ENCODE measurements at regions not wholly inside any gene's neighbourhood (a gene's known extent, or its start where the extent isn't known, plus 50 kb on each side); places are given as distances from the start of the nearest gene placed in this dataset.

DNA sequence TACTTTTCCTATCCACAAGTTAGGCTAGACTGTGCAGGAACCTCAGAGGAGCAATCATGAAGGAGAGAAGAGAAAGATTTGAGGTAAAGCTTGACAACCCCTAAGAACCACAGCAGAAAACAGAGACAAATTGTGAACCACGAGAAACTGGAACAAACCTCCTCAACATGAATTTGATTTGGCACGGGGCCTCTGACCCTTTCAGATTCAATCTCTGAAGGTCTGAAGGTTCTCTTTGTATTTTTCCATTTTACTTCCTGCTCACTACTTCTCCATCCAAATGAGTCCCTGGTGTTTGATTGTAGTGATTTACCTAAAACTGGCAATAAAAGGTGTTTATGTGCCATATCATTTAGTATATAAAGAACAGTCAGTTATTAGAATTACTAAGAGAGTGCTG is 126.1 kb upstream of the STXBP5 start:
- no peak for DNase-seq (ENCODE audit: low read depth)

DNA sequence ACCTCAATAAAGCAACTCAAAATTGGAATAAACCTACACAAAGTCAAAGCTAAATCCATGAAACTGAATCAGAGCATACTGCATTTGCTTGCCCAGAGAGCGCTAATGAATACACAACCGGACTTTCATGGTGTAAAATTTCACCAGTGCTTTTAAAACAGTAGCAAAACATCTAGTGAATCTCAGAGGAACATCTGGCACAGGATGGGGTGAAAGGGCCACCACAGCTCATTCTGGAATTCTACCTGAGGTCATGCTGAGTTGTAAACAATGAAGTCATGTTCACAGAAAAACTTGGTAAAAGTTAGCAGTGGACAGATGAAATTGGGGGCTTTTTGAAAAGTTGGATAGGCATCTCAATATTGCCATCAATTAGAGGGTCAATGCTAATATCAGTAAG is 125.6 kb upstream of the STXBP5 start:
- no peak for DNase-seq (ENCODE audit: low read depth)

DNA sequence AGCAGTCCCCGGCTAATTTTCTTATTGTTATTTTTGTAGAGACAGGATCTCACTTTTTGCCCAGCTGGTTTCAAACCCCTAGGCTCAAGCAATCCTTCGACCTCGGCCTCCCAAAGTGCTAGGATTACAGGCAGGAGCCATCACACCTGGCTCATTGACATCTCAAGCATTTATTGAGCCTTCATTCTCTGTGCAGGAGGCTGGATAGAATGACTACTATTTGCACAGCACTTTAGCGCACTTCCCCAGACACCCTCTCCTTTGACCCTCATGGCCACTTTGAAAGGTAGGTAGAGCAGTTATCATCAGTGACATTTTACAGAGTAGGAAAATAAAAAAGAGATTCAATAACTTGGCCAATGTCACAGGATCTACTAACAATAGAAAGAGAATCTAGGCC is 124.0 kb upstream of the STXBP5 start:
- no peak for DNase-seq (ENCODE audit: low read depth)

DNA sequence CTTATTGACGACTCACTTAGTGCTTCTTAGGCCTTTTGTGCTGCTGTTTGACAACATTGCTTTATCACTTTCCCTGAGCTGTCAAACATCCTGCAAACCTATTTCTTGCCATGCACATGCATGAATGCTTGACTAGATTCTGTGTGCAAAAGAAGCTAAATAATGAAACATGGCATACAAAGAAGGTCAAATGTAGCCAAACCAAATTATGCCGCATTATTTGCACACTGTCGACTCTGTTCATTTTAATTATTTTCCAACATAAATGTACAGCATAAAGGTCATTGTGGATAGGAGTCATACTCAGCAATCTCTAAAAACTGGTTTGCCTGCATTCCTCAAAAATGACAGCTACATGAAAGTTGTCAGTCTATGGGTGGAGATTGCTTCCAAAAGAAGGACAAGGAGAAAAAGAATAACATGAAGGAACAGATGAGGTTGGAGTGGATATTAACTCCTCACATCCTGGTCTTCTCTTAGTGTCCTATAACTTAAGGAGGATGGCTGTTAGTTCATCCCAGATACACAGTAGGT is 123.1 kb upstream of the STXBP5 start:
- no peak for DNase-seq (ENCODE audit: low read depth)

DNA sequence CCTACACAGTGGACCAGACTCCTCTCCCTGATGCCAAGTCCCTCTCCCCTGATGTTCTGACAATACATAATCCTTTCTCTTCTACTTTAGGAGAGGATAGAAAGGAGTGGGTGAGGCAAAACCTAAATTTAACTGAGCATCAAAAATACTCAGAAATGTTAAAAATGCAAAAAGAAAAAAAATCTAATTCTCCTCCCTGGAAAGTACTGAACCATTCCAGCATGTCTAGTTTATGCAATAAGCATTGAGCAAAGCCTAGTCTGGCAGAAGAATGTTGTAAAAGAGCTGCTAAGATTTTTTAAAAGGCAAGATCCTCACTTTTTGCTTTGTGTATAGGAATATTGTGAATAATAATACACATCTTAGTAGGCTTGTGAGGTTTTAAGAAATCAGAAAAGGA is 116.6 kb upstream of the STXBP5 start:
- no peak for DNase-seq (ENCODE audit: low read depth)

DNA sequence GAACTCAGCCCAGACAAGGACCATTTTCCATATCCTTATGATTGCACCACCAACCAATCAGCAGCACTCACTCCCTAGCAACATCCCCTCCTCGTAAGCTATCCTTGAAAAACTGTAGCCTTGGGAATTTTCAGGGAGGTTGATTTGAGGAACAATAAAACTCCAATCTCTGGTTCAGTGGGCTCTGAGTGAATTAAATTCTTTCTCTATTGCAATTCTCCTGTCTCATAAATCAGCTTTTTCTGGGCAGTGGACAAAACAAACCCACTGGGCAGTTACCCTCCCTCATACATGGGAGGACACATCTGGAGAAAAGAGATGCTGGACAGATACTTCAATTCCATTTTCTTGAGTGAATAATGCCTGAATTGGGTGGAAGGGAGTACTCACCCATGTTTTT is 115.4 kb upstream of the STXBP5 start:
- DNase-seq (ENCODE audit: low read depth): no peak

DNA sequence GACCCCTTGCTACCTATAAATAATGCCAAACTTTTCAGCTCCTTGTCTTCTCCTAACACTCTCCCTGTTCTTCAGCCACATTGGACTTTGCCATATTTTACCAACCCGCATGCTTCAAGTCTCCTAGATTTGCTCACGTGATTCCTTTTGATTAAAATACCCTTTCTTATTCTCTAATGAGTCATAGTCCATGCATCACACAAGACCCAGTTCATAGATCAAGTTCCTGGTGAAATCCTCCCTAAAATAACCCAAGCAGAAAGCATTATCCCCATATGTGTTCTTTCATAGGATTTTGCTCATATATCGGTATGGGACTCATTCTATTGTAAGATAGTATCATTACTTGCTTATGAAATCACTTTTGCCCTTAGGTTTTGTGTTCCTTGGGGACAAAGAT is 108.9 kb upstream of the STXBP5 start:
- DNase-seq (ENCODE audit: low read depth): no peak

DNA sequence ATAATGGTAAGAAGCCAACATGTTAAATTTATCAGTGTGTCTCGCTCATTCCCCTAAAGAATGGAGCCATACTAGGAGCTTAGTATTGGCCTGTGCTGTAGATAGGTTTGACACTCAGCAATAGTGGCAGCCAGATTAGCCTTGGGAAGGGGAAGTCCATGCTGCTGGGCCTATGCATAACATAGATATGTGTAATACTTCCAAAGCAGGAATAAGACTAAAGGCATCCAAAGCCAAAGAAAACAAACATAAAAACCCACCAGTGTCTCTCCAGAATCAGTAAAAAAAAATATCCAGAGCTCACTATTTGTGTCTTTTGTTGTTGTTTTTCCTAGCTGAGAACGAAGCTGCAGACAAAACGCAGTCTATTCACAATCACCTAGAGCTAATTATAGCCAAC is 104.2 kb upstream of the STXBP5 start:
- DNase-seq (ENCODE audit: low read depth): peak; percentile 19

DNA sequence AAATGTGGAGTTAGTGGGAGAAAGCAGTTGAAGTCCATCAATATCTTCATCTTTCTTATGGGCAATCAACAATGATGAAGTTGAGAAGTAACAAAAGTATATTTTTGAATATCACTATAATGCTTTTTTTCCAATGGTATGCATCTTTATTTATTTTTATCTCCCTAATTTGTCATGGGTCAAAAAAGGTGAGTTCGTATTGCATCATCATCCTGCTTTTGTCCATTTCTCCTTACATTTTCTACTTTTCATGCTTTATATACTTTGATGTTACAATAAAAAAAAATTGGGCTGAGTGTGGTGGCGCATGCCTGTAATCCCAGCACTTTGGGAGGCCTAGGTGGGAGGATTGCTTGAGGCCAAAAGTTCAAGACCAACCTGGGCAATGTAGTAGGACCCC is 101.2 kb upstream of the STXBP5 start:
- DNase-seq (ENCODE audit: low read depth): no peak

DNA sequence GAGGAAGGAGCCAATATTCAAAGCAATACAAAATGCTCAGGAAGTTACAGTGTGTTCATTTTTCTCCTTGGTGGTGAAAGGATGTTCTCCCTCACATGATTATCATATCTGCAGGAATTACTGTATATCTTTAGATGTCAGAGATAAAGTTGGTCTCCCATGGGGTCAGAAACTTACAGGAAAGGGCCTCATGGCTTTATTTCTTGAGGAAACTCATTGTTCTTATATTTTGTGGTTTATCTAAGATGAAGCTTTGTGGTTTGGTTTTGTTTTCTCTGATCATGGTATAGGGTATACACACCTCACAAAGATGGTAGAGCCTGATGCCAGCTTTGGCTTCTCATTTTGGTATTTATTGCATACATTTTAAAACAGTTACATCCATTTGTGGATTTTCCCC is 100.5 kb upstream of the STXBP5 start:
- no peak for DNase-seq (ENCODE audit: low read depth)

DNA sequence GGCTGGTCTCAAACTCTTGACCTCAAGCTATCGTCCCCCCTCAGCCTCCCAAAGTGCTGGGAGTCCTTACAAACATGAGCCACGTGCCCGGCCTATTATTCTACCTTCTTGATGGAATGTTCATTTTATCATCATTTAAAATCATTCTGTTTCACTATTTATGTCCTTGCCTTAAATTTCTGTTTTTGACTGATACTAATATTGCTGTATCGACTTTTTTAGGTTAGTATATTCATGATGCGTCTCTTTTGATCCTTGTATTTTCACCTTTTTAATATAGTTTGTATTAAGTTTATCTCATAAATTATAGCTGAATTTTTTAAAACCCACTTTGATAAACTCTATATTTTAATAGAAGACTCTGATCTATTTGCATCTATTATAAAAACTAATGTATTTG is 98.4 kb upstream of the STXBP5 start:
- DNase-seq (ENCODE audit: low read depth): no peak

DNA sequence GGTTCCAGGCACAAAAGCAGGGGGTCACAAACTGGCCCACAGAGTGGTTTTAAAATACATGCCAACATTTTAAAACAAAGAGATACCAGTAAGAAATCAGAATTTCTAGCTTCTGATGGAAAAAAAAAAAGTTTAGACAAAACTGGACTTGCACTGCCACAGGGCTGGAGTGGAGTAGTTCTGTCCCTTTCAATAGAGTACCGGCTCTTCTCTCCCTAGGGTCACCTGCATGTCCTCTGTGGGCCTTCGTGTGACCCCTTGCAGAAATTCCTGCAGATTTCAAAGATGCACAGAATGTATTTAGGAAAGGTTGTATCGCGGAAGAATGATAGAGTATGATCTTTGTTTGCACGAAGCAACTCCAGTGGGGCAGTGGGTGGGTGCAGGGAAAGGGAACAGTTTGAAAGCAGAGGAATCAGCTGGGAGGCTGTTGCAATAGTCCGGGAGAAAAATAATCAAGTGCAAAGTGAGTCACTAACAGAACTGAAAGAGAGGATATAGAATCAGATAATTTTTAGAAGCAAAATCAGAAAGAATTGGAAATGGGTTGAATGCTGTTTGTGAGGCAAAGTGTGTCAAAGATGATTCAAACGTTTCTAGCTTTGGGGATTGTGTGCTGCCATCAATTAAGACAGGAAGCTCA is 97.3 kb upstream of the STXBP5 start:
- DNase-seq (ENCODE audit: low read depth): no peak

DNA sequence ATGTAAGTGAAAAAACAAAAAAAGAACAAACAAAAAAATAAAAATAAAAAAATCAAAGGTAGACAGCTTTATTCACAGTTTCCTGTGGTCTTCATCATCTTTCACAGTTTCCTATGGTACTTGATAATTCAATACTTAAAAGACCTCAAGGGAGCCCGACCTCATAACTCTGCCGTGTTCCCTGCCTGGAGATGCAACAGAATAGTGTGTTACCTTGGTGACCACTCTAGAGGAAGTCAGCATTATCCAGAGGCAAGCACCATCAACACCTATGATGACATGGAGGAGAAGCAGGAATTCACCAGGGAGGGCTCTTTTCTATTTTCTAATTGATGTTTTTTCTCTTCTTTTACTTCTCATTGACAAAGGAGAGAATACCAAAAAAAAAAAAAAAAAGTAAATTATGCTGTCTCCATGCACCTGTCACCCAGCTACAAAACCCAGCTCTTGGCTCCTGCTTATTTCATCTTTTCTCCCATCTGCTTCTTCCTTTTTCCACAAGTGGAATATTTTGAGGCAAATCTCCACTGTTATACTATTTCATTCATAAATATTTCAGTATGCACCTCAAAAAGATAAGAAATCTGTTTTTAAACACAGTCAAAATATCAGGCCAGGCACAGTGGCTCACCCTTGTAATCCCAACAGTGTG is 95.8 kb upstream of the STXBP5 start:
- DNase-seq (ENCODE audit: low read depth): no peak

DNA sequence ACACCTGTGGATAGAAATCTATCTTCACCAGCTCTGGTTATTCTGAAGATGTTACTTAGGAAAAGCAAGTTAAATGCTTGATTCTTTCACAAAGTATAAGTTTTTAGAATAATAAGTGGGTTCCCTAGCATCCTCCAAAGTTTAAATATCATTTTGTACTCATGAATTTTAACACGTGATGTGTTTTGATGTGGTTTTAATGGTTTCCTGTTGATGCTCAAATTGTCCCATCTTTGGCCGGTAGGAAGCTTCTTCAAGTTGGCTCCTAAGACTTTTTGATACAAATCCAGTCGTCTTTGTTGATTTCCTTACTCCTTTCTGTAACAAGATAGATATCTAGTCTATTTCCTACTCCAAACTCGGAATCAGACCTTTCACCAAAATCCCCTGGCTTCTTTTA is 94.5 kb upstream of the STXBP5 start:
- no peak for DNase-seq (ENCODE audit: low read depth)

DNA sequence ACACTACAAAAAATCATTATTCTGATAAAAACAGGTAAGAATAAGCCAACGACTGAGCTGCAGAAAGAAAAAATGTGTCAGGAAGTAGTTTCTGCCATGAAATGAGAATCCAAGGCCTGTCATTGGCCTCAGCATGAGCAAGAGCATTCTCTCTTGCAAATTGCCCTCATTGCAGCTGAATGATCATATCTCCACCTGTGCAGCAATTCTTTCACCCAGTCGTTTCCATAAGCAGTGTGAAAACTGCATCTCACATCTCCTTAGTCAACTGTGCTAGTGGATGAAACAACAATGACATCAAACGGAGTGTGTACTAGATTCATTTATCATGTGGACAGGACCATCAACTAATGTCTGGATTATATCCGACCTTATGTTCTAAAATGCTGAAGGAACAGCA is 88.2 kb upstream of the STXBP5 start:
- no peak for DNase-seq (ENCODE audit: low read depth)

DNA sequence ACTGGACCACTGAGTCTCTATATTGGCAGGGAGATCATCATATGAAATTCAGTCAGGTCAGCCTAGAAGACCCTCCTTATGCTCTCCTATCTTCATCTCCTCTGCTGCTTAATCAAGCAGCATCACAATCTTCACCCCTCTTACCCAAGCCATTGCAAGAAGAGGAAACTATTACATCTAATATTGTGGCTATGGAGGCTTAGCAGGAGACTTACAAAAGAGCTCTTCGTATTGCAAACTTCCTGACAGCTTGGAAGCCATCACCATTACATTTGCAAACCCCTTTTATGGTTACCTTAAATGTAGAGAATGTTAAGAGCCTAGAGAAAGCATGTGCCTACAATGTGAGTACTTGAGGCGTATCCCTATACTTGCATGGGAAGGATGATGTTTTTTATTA is 87.2 kb upstream of the STXBP5 start:
- DNase-seq (ENCODE audit: low read depth): no peak

DNA sequence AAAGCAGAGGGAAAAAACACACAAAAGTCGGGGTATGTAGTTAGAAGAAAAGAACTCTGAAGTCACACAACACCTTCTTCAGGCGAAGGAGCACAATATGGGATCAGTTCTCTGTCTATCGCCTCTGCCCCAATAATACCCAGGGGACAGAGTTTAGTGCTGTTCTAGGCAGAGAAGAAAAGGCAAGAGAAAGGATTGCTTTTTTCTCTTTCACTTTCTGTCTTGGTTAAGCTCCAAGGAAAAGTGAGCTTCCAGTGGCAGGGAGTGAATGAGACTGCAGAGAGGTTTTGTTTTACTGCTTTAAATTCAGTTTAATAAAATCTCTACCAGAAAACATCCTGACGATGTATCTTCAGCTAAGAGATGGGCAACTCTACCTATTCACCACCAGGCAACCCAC is 86.6 kb upstream of the STXBP5 start:
- no peak for DNase-seq (ENCODE audit: low read depth)

DNA sequence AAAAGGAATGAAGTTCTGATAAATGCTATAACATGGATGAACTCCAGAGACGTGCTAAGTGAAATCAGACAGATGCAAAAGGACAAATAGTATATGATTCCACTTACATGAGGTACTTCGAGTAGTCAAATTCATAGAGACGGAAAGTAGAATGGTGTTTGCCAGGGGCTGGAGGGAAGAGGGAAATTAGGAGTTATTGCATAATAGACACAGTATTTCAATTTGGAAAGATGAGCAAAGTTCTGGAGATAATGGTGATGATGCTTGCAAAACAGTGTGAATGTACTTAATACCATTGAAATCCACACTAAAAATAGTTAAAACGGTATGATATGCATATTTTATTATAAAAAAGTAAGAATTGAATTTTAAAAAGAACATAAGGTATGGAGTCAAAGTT is 84.9 kb upstream of the STXBP5 start:
- no peak for DNase-seq (ENCODE audit: low read depth)

DNA sequence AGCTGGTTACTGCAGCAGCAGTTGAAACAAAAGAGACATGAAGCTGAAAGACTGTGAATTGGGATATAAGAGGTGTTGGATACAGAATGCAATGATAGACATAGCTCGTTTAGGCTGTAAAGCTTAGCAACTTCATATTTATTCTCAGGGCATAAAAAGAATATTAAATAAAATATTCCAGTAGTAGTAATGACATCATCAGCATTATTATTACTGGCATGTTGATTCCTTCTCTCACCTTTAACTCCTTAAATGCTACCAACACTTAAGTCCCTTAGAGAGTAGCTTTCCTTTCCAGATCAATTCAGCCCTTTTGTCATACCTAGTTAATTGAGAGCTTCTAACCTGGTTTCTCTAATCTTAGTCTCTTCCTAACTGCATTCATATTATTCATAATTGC is 81.4 kb upstream of the STXBP5 start:
- no peak for DNase-seq (ENCODE audit: low read depth)

DNA sequence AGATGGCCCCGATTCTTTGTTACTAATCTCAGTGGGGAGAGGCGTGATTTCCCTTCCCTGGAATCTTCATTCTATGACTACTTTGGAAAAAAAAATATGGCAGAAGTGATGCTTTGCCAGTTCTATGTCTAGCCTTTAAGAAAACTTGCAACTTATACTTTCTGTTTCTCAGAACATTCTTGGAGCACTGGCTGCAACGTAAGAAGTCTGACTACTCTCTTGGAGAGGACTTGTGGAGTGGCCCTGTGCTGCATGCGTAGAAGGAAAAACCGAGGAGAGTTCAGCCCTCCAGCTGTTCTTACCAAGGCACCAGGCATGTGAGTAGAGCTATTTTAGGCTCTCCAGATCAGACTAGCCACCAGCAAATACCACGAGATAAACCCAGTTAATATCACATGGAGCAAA is 77.6 kb upstream of the STXBP5 start:
- DNase-seq (ENCODE audit: low read depth): no peak

DNA sequence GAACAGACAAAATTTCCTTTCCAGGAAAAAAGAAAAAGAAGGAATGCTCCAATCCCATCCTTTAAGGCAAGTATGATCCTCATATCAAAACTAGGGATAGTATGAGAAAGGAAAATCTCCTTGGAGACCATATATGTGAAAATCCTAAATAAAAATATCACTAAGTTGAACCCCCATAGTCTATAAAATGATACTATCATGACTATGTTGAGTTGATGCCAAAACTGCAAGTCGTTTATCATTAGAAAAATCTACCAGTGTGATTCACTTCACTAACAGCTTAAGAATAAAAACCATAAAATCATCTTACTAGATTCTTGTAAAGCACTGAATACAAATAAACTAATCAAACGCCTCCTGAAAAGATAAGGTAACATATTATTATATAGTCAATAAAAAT is 76.6 kb upstream of the STXBP5 start:
- DNase-seq (ENCODE audit: low read depth): no peak

DNA sequence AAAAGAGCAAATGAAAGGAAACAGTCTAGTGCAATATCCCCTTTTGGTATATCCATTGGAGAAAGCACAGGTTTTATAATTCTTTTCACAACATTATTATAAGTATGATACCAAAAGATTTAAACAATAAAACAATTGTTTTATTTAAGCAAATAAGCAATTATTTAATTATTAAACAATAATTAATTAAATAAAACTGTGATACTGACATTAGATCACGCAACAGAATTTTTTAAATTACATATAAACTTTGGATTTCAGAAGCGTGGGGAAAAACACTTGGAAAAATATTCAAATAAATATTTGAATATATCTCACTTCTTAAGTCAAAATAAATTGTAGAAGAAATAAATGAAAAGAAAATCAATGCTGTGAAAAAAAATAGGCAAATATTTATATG is 76.2 kb upstream of the STXBP5 start:
- no peak for DNase-seq (ENCODE audit: low read depth)

DNA sequence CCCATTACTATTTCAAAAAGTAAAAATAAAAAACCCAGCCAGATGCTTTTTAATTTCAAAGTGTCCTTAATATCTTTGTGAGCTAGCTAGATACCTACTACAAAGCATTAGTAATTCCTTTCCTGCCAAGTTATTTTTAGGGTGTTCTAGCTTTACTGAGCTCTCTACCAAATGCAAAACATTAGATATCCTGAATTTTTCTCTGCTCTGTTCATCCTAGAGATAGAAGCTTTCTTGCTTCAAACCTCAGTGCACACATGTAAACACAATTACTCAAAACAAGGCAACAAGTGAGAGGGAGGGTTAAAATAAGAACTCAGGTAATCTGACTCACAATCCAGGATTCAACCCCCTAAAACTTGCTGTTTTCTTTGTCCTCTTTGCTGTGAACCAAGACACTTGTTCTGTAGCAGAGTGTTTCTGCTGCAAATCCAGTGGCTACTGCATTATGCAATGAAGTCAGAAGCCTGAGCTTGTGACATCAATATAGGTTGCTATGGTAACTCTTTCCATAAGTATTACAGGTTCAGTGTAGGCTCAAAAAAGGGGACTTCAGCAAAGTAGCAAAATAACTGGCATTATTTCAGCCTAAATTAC is 72.6 kb upstream of the STXBP5 start:
- DNase-seq (ENCODE audit: low read depth): no peak

DNA sequence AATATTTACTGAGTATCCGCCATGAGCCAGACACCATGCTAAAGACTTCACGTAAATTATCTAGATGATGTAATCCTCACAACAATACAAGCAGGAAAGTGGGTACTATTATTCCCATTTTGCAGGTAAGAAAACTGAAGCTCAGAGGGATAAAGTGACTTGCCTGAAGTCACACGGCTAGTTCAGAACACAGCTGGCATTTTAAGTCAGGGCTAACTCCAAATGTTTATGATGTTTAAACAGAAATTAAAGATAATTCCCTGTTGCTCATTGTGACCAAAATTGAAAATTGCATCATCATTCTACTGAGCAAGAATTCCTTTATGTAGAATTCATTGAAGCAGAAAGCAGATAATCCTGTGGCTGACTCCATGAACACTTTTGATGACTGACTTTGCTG is 71.3 kb upstream of the STXBP5 start:
- peak; percentile 14 for DNase-seq (ENCODE audit: low read depth)

Measured in HS-5 (cell line).